Fibroblast of peridontal ligament (primary cell): ENCODE measurements at regions not wholly inside any gene's neighbourhood (a gene's known extent, or its start where the extent isn't known, plus 50 kb on each side); places are given as distances from the start of the nearest gene placed in this dataset.

Experiments used
- DNase-seq: peaks from one replicate; pipeline ENCODE4 v3.0.0-alpha.2; 2010; ENCODE audit errors: extremely low read depth

GRCh38 chr10:36178616-36179015, 536.5 kb upstream of the FZD8 start:
- DNase-seq = no peak

DNA sequence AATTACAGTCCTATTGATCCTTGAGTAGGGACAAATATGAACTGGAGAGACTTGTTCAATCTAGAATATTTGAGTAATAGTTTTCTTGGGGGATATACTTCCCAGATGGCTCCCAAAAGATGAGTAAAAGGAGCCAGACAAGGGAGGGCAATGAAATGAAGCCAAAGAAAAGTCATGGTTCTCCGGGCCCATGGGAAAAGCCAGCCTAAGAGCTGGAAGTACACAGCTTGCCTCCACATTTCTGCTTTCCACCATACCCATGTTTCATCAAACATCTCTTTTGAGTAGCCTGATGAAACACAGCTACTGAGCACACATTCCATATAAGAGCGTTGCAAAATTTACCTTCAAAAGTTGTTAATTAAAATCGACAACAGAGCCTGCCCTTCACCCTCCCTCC, 535.0 kb upstream of the FZD8 start:
- peak; percentile 27 for DNase-seq

DNA sequence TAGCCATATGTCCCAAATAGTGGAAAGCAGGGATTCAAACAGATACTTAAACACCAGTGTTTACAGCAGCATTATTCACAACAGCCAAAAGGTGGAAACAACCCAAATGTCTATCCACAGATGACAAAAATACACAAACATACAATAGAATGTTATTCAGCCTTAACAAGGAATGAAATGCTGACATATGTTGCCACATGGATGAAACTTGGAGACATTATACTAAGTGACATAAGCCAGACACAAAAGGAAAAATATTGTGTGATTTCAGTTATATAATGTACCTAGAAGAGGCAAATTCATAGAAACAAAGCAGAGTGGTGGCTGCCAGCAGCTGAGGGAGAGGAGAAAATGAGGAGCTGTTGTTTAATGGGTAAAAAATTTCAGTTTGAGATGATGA, 533.9 kb upstream of the FZD8 start:
- DNase-seq = no peak

DNA sequence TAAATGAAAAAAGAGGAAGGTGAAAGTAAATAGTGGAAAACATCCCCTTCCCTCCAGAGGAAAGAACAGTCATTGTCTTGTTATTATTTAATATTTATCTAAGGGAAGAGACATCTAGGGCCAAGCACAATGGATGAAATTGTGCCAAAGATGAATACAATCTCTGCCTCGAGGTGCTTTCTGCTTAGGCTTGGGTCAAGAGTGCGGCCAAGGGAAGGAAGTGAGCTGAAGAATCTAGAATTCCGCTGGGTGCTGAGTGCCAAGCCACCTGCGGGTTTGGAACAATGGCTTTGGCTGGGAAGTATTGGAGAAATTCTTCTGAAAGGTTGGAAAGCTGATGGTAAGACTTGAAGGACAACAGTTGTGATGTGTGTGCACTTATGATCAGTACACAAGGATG, 531.3 kb upstream of the FZD8 start:
- DNase-seq = no peak

- peak; percentile 78 for DNase-seq
These were observed 530.2 kb upstream of the FZD8 start for GRCh38 chr10:36171953-36172940.

DNA sequence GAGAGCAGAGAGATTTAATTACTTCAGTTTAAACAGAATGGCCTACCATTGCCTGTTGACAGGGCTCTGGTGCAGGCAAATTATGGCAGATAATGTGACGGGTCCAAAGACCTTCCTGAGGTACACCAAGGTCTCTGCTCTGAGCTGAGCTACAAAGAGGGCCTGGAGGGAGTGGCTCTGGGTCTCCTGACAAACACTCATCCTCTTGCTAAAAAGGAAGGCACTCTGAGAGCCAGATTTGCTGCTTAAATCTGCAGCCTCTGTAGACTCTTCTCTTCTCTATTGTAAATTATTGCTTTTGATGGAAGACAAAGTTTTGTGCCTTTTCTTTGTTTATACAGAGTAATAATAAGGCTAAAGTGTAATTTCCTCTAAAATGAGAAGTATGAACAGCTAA, 529.5 kb upstream of the FZD8 start:
- peak; percentile 25 for DNase-seq

DNA sequence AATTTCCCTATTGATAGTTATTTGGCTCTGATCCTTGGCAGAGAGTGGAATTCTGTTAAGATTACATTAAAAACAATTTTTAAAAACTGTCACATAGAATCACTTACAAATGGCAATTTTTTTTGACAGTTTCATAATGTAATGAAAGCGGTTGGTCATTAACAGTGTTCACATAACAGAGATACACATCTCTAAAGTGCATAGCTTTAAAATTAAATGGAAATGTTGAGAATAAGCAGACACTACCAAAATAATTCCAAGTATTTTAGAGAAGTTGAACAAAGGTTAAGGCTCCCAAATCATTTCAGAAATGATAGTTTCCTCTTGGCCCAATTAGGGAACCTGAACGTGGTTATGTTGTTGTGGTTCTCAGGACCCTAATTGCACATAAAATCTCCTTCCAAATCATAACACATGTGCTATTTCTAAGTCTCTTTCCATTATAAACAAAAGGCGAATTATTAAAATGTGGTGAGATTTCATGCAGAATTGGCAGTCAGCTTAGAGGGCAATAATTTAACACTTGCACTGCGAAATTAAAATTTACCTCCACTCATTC, 528.9 kb upstream of the FZD8 start:
- no peak for DNase-seq

GRCh38 chr10:36170142-36170719, 528.1 kb upstream of the FZD8 start:
- DNase-seq = no peak

DNA sequence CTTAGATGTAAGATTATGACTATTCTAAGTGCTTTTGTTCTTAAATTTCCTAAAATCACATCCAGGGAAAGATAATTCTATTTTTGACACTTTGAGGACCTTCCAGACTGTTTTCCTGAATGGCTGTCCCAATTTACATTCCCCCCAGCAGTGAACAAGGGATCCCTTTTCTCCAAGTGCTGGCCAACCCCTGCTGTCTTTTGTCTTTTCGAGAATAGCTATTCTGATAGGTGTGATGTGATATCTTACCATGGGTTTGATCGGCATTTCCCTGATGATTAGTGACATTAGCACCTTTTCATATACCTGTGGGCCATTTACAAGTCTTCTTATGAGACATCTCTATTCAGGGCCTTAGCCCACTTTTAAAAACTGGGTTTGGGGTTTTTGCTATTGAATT, 526.7 kb upstream of the FZD8 start:
- DNase-seq = no peak

DNA sequence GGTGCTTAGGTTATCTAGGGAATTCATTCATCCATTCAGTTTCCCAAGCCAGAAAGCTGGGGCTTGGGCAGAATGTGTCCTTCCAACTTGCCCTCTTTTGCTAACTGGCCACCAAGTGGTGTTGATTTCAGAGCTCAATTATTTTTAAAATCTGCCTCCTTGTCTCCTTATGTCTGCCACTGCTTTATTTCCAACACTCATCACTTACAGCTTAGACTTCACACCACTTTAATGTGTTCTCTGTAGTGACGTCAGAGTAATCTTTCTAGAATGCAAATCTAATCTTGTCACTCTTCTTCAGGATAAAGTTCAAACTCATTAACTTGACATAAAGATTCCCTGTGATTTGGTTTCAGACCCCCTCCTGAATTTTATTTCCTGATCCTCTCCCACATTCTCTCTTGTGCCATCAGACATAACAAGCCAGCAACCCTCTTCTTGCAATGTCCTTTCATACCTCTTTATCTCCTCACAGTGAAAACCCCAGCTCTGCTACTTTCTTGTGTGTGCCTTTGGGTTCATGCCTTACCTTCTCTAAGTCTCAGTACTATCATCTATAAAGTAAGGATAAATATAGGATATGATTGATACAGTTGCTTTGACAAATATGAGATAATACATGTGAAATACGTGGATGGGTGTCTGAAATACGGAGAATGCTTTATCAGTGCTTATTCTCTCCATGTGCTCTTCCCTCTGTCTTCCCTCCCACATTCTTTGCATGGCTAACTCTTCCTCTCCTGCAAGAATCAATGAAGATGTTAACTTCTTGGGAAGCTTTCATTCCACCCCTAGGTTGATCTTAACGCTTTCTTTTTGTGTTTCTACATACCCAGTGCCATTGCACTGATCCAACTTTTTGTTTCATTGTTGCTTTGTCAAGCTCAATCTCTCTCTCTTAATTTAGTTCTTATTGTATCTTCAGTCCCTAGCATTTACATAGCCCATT, 522.7 kb upstream of the FZD8 start:
- no peak for DNase-seq

- no peak for DNase-seq
These were observed 521.7 kb upstream of the FZD8 start for GRCh38 chr10:36163827-36164226.

- DNase-seq = no peak
These were observed 515.4 kb upstream of the FZD8 start for GRCh38 chr10:36157486-36157885.

DNA sequence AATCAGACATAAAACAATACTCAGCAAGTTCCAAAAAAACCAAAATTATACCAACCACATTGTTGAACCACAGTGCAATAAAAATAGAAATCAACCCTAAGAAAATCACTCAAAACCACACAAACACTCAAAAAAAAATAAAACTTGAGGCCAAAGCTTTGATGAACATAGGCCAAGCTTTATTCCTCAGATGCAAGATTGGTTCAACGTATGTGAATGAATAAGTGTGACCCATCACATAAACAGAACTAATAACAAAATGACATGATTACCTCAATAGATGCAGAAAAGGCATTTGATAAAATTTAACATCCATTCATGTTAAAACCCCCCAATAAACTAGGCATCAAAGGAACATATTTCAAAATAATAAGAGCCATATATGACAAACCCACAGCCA, 506.1 kb upstream of the FZD8 start:
- peak; percentile 51 for DNase-seq

DNA sequence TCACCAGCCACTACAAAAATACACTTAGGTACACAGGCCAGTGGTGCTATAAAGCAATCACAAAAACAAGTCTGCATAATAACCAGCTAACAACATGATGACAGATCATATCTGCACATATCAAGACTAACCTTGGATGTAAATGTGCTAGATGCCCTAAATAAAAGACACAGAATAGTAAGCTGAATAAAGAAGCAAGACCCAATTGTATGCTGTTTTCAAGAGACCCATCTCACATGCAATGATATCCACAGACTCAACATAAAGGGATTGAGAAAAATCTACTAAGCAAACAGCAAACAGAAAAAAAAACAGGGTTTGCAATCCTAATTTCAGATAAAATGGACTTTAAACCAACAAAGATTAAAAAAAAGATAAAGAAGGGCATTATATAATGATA, 505.4 kb upstream of the FZD8 start:
- no peak for DNase-seq

DNA sequence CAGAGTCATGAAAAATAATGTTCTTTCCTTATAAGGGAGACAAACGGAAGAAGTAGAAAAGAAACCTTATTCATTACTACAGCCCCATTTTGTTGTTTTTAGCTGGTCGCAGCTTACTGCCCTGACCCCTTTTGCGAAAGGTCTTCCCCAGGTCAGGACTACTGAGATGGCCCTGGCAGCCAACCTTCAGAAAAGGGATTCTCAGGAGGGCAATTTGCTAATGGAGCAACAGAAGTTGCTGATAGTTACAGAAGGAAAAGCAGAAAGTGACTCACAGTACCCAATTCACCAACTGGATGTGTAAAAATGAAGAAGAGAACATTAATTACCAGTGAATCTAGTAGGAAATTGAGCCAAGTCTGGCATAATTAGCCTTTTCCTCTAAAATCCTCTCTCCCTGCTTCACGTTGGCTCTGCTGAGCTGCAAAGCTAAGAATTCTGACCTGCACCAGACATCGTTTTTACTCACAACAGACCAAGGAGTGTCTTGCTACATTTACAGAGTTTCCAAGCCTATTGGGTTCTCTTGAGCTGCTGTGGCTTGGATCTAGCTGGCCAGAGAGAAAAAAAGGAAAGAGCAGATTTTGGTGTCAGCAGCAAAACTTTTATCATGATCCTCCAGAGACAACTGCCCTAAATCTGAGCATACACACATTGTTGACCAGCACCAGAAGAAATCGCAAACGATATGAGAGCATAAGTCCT, 499.9 kb upstream of the FZD8 start:
- DNase-seq = no peak

GRCh38 chr10:36129051-36129450, 487.0 kb upstream of the FZD8 start:
- DNase-seq = no peak

GRCh38 chr10:36126076-36126475, 484.0 kb upstream of the FZD8 start:
- no peak for DNase-seq

- DNase-seq = no peak
These were observed 477.4 kb upstream of the FZD8 start for GRCh38 chr10:36119455-36119854.

- DNase-seq = no peak
These were observed 476.2 kb upstream of the FZD8 start for GRCh38 chr10:36118314-36118713.

DNA sequence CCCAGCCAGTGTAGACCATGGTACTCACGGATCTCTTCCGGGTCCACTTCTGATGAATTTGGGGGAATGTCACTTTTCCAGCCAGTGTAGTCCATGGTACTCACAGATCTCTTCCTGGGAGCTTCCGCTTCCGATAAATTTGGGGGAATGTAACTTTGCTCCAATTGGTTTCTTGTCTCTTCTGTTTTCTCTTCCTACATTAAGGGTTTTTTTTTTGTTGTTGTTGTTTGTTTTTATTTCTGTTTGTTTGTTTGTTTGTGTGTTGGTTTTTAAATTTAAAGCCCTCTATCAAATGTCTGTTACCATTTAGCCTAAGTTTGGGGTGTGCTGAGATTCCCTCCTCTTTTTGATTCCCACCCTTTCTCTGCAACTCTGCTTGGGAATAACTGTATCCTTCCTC, 475.8 kb upstream of the FZD8 start:
- no peak for DNase-seq

GRCh38 chr10:36117231-36117630, 475.1 kb upstream of the FZD8 start:
- DNase-seq = no peak
